Body of pancreas (tissue), 4 donors: ENCODE measurements at regions not wholly inside any gene's neighbourhood (a gene's known extent, or its start where the extent isn't known, plus 50 kb on each side); places are given as distances from the start of the nearest gene placed in this dataset.

Source experiments
- ATAC-seq: fragments of 150-250 bp; one replicate; pipeline ENCODE4 v1.9.1; 2016
- DNase-seq, 4 donors: peaks; one replicate each; pipeline ENCODE4 v3.0.0-alpha.2; 2019
- H3K27ac ChIP-seq, 4 donors: fragments of 200-600 bp; sonication (generic); 1 replicate in 3 of 4; 2 replicates in 1 of 4; pipeline versions ENCODE4 v1.5.1 to v1.6.1; 2016 to 2019; ENCODE audit warnings: mild to moderate bottlenecking in 1 of 4, mixed read lengths in 1 of 4, moderate library complexity in 1 of 4
- H3K27me3 ChIP-seq, 2 donors: fragments of 200-600 bp; sonication (generic); one replicate each; pipeline ENCODE4 v1.6.0; 2016; ENCODE audit warnings: mild to moderate bottlenecking in 1 of 2
- H3K36me3 ChIP-seq, 2 donors: fragments of 200-600 bp; sonication (generic); replicated peaks in 1 of 2; 2 replicates each; pipeline ENCODE4 v1.5.1; 2016; ENCODE audit warnings: low read depth in 2 of 2; ENCODE audit not compliant: insufficient read depth in 1 of 2
- H3K4me1 ChIP-seq: fragments of 200-600 bp; sonication (generic); one replicate; pipeline ENCODE4 v1.6.0; 2016
- H3K4me3 ChIP-seq, 2 donors: fragments of 200-600 bp; sonication (generic); 1 replicate in 1 of 2; 2 replicates in 1 of 2; pipeline ENCODE4 v1.5.1; 2016 to 2019
- H3K9me3 ChIP-seq, 3 donors: fragments of 200-600 bp; sonication (generic); 1 replicate in 2 of 3; 2 replicates in 1 of 3; pipeline ENCODE4 v1.5.1; 2016
- POLR2A ChIP-seq, 3 donors: fragments of 450-650 bp; IDR thresholded peaks; one replicate each; pipeline ENCODE4 v1.6.1; 2016; ENCODE audit warnings: antibody characterized with exemption in 3 of 3, mild to moderate bottlenecking in 2 of 3
- WGBS, 2 donors: methylation state at CpG; one replicate each; pipeline ENCODE4 v1.1.5; 2017; 5-methylcytosine and 5-hydroxymethylcytosine counted together
- intact Hi-C: fragments of 100-400 bp; cut with DNase I; formaldehyde crosslinking; loops from one replicate; pipeline ENCODE4 v1.15.1; 2023
- TF ChIP-seq, protein P1 (sequence below), 7 experiments: fragments of 450-650 bp in 4 of 7; fragments of 200-600 bp in 3 of 7; sonication (generic) in 3 of 7; IDR thresholded peaks; one replicate each; pipeline ENCODE4 v1.5.1; 2016 to 2019; ENCODE audit warnings: antibody characterized with exemption in 7 of 7

DNA sequence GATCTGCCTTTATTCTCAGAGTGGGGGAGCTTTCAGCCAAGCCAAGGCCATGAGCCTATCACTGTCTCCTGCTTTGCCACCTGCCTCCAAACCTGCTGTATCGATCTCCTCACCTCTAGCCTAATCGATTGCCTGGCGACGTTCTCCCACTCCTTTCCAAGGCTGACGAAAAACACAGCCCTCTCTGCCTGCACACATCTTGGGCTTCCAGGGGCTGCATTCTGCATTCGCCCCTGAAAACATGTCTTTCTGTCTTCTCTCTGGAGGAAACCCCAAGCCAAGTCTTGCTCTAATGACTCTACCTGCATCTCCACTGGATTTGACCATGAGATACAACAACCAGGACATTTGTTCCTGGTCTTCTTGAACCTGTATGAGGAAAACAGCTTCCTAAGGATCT lies 540.7 kb downstream of the BCL11B start:
- Histone ChIP-seq H3K27me3 (no peaks in the 10 kb centered on the region), H3K4me3 (no peak overlapping the region), H3K27ac (no peak overlapping the region), H3K36me3 (no peaks in the 10 kb centered on the region), H3K9me3 (no peaks in the 10 kb centered on the region), H3K4me1 (no peaks in the 10 kb centered on the region)
- ATAC-seq (no peak), DNase-seq (no peak)
- intact Hi-C loops = no loop called here
- TF ChIP-seq, protein P1, sequence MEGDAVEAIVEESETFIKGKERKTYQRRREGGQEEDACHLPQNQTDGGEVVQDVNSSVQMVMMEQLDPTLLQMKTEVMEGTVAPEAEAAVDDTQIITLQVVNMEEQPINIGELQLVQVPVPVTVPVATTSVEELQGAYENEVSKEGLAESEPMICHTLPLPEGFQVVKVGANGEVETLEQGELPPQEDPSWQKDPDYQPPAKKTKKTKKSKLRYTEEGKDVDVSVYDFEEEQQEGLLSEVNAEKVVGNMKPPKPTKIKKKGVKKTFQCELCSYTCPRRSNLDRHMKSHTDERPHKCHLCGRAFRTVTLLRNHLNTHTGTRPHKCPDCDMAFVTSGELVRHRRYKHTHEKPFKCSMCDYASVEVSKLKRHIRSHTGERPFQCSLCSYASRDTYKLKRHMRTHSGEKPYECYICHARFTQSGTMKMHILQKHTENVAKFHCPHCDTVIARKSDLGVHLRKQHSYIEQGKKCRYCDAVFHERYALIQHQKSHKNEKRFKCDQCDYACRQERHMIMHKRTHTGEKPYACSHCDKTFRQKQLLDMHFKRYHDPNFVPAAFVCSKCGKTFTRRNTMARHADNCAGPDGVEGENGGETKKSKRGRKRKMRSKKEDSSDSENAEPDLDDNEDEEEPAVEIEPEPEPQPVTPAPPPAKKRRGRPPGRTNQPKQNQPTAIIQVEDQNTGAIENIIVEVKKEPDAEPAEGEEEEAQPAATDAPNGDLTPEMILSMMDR (IDR thresholded peaks at IDR 0.05) = no peak
- no peak for TF ChIP-seq POLR2A (IDR thresholded peaks at IDR 0.05)
- whole genome bisulfite sequencing, 2 donors = 75 to 77% methylated on average over 6 of the region's 6 CpGs

DNA sequence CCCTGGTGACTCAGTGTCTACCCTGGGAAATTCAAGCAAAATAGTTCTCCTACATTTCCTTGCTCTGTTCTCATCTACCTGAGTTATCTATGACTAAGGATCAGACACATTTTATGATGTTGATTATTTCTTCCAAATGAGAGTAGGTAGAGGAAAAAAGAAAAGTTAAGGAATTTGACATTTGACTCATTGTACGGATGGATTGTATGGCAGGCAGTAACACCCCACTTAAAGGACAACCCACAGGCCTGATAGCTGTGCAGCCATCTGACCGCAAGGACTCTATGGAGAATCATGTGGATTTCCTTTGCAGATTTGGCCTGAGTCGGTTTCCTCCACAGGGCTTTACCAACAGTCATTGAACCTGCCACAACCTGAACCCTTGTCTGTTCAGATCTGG lies 540.3 kb downstream of the BCL11B start:
- no peak for ATAC-seq
- DNase-seq = no peak
- intact Hi-C loops = no loop called here
- no peaks in the 10 kb centered on the region for H3K4me1 ChIP-seq
- H3K27ac ChIP-seq = no peak overlapping the region
- H3K27me3 ChIP-seq = no peaks in the 10 kb centered on the region
- WGBS, 2 donors = 58 to 71% methylated on average over 3 of the region's 3 CpGs
- no peaks in the 10 kb centered on the region for H3K9me3 ChIP-seq
- H3K36me3 ChIP-seq = no peaks in the 10 kb centered on the region
- no peak for TF ChIP-seq POLR2A (IDR thresholded peaks at IDR 0.05)
- TF ChIP-seq, protein P1 (IDR thresholded peaks at IDR 0.05) = no peak
- no peak overlapping the region for H3K4me3 ChIP-seq

DNA sequence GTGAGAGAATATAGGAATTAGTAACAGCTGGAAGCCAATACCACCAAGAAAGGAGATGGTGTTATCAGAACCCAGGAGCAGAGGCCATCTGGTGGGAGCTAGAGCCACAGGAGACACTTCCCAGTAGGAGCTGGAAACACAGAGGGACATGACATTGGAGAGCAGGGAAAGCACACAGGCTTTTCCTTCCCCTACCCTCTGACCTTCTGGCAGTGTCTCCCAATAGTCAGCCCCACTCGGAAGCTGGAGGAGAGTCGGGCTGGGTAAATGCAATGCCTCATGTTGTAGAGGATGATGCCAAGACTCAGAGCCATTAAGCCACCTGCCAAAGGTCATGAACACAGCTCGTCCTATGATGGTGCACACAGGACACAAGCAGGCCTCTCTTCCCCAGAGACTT lies 538.5 kb downstream of the BCL11B start:
- TF ChIP-seq, protein P1 (IDR thresholded peaks at IDR 0.05) = no peak
- TF ChIP-seq POLR2A (IDR thresholded peaks at IDR 0.05) = no peak
- DNase-seq (no peak), ATAC-seq (no peak)
- no peak overlapping the region for H3K27ac ChIP-seq
- no peaks in the 10 kb centered on the region for H3K36me3 ChIP-seq
- H3K4me1 ChIP-seq = no peaks in the 10 kb centered on the region
- intact Hi-C loops = no loop called here
- no peak overlapping the region for H3K4me3 ChIP-seq
- whole genome bisulfite sequencing, 2 donors = 66 to 71% methylated on average over 3 of the region's 3 CpGs
- H3K9me3 ChIP-seq = no peaks in the 10 kb centered on the region
- H3K27me3 ChIP-seq = no peaks in the 10 kb centered on the region

DNA sequence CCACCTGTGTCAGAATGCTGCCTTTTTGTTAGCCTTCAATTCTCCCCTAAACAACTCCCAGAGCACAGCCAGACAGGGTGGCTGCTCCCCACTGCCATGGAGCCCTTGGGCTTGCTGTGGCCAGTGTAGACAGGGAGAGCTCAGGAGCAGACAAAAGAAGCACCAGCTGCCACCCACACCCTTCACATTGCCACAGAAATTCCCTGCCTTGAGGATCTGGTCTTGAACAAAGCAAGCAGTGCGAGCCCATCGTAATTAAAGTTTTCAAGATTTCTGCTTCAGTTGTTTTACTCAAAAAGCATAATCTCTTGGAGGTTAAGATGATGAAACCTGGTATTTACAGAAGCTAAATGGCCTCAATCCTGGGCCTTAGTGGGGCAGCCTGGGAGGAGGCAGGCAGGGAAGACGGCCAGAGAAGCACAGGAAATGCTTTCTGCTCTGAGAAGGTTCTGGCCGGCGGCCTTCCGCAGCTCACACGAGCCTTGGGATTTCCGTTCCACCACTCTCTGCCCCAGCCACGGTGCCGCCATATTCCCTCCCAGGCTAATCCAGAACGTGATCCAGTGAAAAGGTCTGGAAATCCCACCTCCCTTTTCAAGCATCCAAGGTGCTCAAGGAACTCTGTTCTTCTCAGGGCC lies 535.2 kb downstream of the BCL11B start:
- H3K9me3 ChIP-seq = no peaks in the 10 kb centered on the region
- 69 to 84% methylated on average over 9 to 11 of the region's 11 CpGs for WGBS, 2 donors
- no peaks in the 10 kb centered on the region for H3K4me1 ChIP-seq
- H3K36me3 ChIP-seq = no peaks in the 10 kb centered on the region
- no peak for DNase-seq
- intact Hi-C loops = no loop called here
- no peak for ATAC-seq
- H3K27ac ChIP-seq = no peak overlapping the region
- H3K4me3 ChIP-seq = no peak overlapping the region
- H3K27me3 ChIP-seq = no peaks in the 10 kb centered on the region
- TF ChIP-seq, protein P1 (IDR thresholded peaks at IDR 0.05) = no peak
- no peak for TF ChIP-seq POLR2A (IDR thresholded peaks at IDR 0.05)

DNA sequence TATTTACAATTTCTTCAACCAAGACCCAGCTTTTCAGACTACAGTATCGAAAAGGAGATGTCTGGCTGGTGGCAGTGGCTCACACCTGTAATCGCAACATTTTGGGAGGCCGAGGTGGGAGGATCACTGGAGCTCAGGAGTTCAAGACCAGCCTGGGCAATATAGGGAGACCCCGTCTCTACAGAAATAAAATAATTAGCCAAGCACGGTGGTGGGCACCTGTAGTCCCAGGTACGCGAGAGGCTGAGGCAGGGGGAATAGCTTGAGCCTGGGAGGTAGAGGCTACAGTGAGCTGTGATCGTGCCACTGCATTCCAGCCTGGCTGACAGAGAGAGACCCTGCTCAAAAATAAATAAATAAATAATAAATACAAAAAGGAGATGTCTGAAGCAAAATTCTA lies 530.5 kb downstream of the BCL11B start:
- DNase-seq = no peak
- no peaks in the 10 kb centered on the region for H3K9me3 ChIP-seq
- no peak overlapping the region for H3K4me3 ChIP-seq
- 75 to 85% methylated on average over 8 of the region's 8 CpGs for WGBS, 2 donors
- no peaks in the 10 kb centered on the region for H3K4me1 ChIP-seq
- no peak for ATAC-seq
- H3K36me3 ChIP-seq = no peaks in the 10 kb centered on the region
- H3K27me3 ChIP-seq = no peaks in the 10 kb centered on the region
- H3K27ac ChIP-seq = no peak overlapping the region
- intact Hi-C loops = no loop called here
- TF ChIP-seq, protein P1 (IDR thresholded peaks at IDR 0.05) = no peak
- no peak for TF ChIP-seq POLR2A (IDR thresholded peaks at IDR 0.05)
